ENCODE measurements at regions not wholly inside any gene's neighbourhood (a gene's known extent, or its start where the extent isn't known, plus 50 kb on each side); places are given as distances from the start of the nearest gene placed in this dataset.
"Not testable (repeated sequence)": the region's sequence is repeated elsewhere in the genome, so short reads cannot be mapped to it uniquely, and the experiment has no call there.

DNA sequence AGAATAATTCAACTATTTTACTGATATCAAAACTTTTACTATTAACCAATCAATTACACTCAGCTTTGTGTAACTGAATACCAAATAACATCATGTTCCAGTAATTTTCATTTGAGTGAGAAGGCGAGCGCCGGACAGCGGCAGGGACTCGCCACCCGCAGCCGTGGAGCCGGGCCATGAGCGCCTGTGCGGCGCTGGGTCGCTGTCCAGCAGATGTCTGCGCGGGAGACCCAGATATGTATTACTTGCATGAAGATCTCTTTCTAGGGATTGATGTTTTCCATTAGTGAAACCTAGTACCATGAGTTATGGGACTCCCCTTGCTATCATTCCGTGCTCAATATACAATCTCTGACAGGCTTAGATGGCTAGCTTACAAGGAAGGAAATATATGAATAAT lies 245.1 kb upstream of the PRSS16 start:
- no peak for DNase-seq
- H3K4me3 ChIP-seq (replicated peaks in 1 of 3) = no peak overlapping the region
- WGBS, 2 donors = 94 to 95% methylated on average over 15 of the region's 15 CpGs
- no peaks in the 10 kb centered on the region for H3K4me1 ChIP-seq
- no peaks in the 10 kb centered on the region for H3K27me3 ChIP-seq
- TF ChIP-seq, protein P1, sequence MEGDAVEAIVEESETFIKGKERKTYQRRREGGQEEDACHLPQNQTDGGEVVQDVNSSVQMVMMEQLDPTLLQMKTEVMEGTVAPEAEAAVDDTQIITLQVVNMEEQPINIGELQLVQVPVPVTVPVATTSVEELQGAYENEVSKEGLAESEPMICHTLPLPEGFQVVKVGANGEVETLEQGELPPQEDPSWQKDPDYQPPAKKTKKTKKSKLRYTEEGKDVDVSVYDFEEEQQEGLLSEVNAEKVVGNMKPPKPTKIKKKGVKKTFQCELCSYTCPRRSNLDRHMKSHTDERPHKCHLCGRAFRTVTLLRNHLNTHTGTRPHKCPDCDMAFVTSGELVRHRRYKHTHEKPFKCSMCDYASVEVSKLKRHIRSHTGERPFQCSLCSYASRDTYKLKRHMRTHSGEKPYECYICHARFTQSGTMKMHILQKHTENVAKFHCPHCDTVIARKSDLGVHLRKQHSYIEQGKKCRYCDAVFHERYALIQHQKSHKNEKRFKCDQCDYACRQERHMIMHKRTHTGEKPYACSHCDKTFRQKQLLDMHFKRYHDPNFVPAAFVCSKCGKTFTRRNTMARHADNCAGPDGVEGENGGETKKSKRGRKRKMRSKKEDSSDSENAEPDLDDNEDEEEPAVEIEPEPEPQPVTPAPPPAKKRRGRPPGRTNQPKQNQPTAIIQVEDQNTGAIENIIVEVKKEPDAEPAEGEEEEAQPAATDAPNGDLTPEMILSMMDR (IDR thresholded peaks at IDR 0.05) = no peak
- TF ChIP-seq POLR2A (IDR thresholded peaks at IDR 0.05) = no peak
- intact Hi-C loops (cut with DNase I) = no loop called here
- H3K9me3 ChIP-seq = no peaks in the 10 kb centered on the region
- H3K27ac ChIP-seq = no peak overlapping the region
- no peaks in the 10 kb centered on the region for H3K36me3 ChIP-seq

DNA sequence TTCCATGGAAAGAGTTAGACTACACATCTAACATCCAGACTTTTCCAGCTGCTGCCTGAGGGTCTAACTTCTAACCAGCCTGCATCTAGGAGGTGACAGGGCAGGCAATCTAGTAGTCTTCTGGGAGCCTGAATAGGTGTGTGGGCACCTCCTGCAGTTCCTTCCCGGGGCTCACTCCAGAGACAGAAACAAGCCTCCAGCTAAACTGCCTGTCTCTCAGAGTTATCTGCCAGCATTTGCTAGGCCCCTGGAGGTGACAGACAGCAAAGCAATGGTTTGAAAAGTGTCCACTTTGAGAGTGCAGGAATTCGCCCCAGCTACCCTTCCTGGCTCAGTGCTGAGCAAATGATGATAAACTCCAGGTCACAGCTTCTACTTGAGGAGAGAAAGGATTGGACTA lies 240.5 kb upstream of the PRSS16 start:
- no peak overlapping the region for H3K27ac ChIP-seq
- intact Hi-C loops (cut with DNase I) = no loop called here
- whole genome bisulfite sequencing, 2 donors = 45 to 80% methylated on average over 1 to 2 of the region's 2 CpGs
- H3K27me3 ChIP-seq = no peaks in the 10 kb centered on the region
- H3K9me3 ChIP-seq = no peaks in the 10 kb centered on the region
- H3K4me3 ChIP-seq (replicated peaks in 1 of 3) = no peak overlapping the region
- TF ChIP-seq POLR2A (IDR thresholded peaks at IDR 0.05) = no peak
- TF ChIP-seq, protein P1 (IDR thresholded peaks at IDR 0.05) = no peak
- H3K4me1 ChIP-seq = no peaks in the 10 kb centered on the region
- no peak for DNase-seq
- no peaks in the 10 kb centered on the region for H3K36me3 ChIP-seq

GRCh38 chr6:27008613-27009012 lies 238.9 kb upstream of the PRSS16 start:
- H3K9me3 ChIP-seq; H3K4me3 ChIP-seq (replicated peaks in 1 of 3); H3K27ac ChIP-seq; H3K27me3 ChIP-seq; intact Hi-C loops (cut with DNase I); H3K36me3 ChIP-seq; H3K4me1 ChIP-seq; DNase-seq: not testable (repeated sequence)
- 91 to 94% methylated on average over 8 to 10 of the region's 10 CpGs for WGBS, 2 donors

DNA sequence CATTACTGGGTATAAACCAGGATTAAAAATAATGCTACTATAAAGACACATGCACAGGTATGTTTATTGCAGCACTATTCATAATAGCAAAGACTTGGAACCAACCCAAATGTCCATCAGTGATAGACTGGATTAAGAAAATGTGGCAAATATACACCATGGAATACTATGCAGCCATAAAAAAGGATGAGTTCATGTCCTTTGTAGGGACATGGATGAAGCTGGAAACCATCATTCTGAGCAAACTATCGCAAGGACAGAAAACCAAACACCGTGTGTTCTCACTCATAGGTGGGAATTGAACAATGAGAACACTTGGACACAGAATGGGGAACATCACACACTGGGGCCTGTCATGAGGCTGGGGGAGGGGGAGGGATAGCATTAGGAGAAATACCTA lies 233.4 kb upstream of the PRSS16 start:
- WGBS, 2 donors = 97 to 100% methylated on average over 2 of the region's 2 CpGs
- H3K4me1 ChIP-seq; H3K36me3 ChIP-seq; H3K27me3 ChIP-seq; H3K27ac ChIP-seq; DNase-seq; H3K9me3 ChIP-seq; H3K4me3 ChIP-seq (replicated peaks in 1 of 3); intact Hi-C loops (cut with DNase I): not testable (repeated sequence)

DNA sequence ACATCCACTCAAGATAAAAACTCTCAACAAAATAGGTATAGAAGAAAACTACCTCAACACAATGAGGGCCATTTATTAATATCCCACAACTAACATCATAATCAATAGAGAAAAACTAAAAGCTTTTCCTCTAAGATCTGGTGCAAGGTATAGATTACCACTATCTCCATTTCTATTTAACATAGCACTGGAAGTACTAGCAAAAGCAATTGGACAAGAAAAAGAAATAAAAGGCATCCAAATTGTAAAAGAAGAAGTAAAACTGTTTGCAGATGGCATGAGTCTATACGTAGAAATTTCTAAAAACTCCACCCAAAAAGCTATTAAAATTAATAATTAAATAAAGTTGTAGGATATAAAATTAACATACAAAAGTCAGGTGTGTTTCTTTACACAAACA lies 230.8 kb upstream of the PRSS16 start:
- Histone ChIP-seq H3K9me3 (no peaks in the 10 kb centered on the region), H3K4me1 (peaks cover 0 to 7% of the 10 kb centered on the region in 2 donors), H3K27ac (no peak overlapping the region), H3K27me3 (no peaks in the 10 kb centered on the region), H3K36me3 (no peaks in the 10 kb centered on the region), H3K4me3 (replicated peaks in 1 of 3) (no peak overlapping the region)
- TF ChIP-seq, protein P1 (IDR thresholded peaks at IDR 0.05) = no peak
- TF ChIP-seq POLR2A (IDR thresholded peaks at IDR 0.05) = no peak
- 38 to 48% methylated on average over 1 of the region's 1 CpG for WGBS, 2 donors
- intact Hi-C loops (cut with DNase I) = no loop called here
- no peak for DNase-seq

GRCh38 chr6:27018401-27018800 lies 229.1 kb upstream of the PRSS16 start:
- H3K36me3 ChIP-seq; H3K9me3 ChIP-seq; H3K4me1 ChIP-seq; H3K4me3 ChIP-seq (replicated peaks in 1 of 3); H3K27me3 ChIP-seq; DNase-seq; H3K27ac ChIP-seq; intact Hi-C loops (cut with DNase I): not testable (repeated sequence)
- 95 to 97% methylated on average over 6 of the region's 6 CpGs for WGBS, 2 donors

Data from thyroid gland (tissue), 4 donors.